ENCODE measurements at regions not wholly inside any gene's neighbourhood (a gene's known extent, or its start where the extent isn't known, plus 50 kb on each side); places are given as distances from the start of the nearest gene placed in this dataset.

DNA sequence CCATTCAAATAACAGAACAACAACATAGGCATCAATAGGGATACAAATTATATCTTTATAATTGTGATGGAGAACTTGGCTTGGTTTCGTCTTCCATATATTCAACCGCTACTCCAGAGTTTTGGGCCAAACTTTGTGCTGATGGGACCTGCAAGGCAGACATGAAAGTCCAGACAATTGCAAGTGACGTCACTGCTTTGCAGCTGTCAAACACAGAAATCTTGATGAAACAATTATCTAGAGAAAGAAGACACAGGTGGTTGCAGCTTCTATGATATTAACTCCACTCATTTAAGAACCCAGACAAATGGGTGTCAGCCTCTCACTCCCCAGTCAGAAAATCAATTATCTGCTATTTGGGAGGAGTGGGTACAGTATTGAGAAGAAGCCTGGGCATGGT is 390.6 kb downstream of the NUF2 start:
- H3K4me3 ChIP-seq (ENCODE audit: low read depth, low read length), result no peak overlapping the region
- DNase-seq (ENCODE audit: low read depth), result no peak
- TF ChIP-seq, protein P1, sequence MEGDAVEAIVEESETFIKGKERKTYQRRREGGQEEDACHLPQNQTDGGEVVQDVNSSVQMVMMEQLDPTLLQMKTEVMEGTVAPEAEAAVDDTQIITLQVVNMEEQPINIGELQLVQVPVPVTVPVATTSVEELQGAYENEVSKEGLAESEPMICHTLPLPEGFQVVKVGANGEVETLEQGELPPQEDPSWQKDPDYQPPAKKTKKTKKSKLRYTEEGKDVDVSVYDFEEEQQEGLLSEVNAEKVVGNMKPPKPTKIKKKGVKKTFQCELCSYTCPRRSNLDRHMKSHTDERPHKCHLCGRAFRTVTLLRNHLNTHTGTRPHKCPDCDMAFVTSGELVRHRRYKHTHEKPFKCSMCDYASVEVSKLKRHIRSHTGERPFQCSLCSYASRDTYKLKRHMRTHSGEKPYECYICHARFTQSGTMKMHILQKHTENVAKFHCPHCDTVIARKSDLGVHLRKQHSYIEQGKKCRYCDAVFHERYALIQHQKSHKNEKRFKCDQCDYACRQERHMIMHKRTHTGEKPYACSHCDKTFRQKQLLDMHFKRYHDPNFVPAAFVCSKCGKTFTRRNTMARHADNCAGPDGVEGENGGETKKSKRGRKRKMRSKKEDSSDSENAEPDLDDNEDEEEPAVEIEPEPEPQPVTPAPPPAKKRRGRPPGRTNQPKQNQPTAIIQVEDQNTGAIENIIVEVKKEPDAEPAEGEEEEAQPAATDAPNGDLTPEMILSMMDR (IDR thresholded peaks at IDR 0.05; ENCODE audit: control insufficient read depth, extremely low read depth, insufficient read depth), result no peak

DNA sequence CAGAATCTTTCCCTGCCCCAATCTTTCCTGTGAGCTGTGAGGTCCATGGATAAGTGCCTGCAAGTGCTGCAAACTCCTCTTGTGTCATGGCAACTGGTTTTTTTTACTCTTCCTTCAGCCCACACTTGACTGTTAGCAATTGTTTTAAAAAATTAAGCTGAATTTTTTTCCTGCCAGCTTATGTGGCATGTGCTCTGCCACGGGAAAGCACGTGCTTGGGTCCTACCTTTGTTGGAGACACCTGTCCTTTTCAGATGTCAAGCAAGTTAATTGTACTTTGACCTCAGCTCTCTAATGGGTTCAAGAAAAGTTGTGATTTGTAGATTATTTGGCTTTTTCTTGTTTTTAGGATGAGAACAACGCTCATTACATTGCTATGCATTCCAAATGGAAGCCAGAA is 398.5 kb downstream of the NUF2 start:
- no peak overlapping the region for H3K4me3 ChIP-seq (ENCODE audit: low read depth, low read length)
- no peak for DNase-seq (ENCODE audit: low read depth)
- TF ChIP-seq, protein P1 (IDR thresholded peaks at IDR 0.05; ENCODE audit: control insufficient read depth, extremely low read depth, insufficient read depth), result no peak

- TF ChIP-seq, protein P1 (IDR thresholded peaks at IDR 0.05; ENCODE audit: control insufficient read depth, extremely low read depth, insufficient read depth), result no peak
- H3K4me3 ChIP-seq (ENCODE audit: low read depth, low read length), result no peak overlapping the region
- no peak for DNase-seq (ENCODE audit: low read depth)
These were observed 403.8 kb downstream of the NUF2 start for GRCh38 chr1:163725551-163725950.

DNA sequence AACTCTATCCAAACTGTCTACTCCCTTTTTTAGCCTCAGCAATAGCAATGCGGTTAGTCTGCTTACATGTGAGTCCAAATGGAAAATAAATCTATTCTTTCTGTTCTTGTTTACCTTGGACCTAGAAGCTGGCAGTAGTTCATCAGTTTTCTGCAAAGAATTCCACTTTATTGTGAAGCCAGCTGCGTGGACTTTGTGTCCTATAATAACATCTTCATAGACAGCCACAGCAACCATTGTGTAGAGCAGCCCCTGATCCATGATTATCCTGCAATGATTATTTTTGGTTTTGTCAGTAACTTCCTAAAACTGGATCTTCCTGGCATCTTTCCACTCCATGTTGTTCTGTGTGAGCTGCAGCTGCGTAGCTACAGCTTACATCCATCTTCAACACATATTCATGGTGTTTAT is 408.7 kb downstream of the NUF2 start:
- H3K4me3 ChIP-seq (ENCODE audit: low read depth, low read length), result no peak overlapping the region
- DNase-seq (ENCODE audit: low read depth), result no peak
- TF ChIP-seq, protein P1 (IDR thresholded peaks at IDR 0.05; ENCODE audit: control insufficient read depth, extremely low read depth, insufficient read depth), result no peak

- no peak overlapping the region for H3K4me3 ChIP-seq (ENCODE audit: low read depth, low read length)
- TF ChIP-seq, protein P1 (IDR thresholded peaks at IDR 0.05; ENCODE audit: control insufficient read depth, extremely low read depth, insufficient read depth), result no peak
- no peak for DNase-seq (ENCODE audit: low read depth)
These were observed 415.5 kb downstream of the NUF2 start for GRCh38 chr1:163737261-163737660.

- TF ChIP-seq, protein P1 (IDR thresholded peaks at IDR 0.05; ENCODE audit: control insufficient read depth, extremely low read depth, insufficient read depth), result no peak
- DNase-seq (ENCODE audit: low read depth), result no peak
- no peak overlapping the region for H3K4me3 ChIP-seq (ENCODE audit: low read depth, low read length)
These were observed 422.6 kb downstream of the NUF2 start for GRCh38 chr1:163744301-163744887.

- TF ChIP-seq, protein P1 (IDR thresholded peaks at IDR 0.05; ENCODE audit: control insufficient read depth, extremely low read depth, insufficient read depth), result no peak
- DNase-seq (ENCODE audit: low read depth), result no peak
- H3K4me3 ChIP-seq (ENCODE audit: low read depth, low read length), result no peak overlapping the region
These were observed 423.4 kb downstream of the NUF2 start for GRCh38 chr1:163745204-163745603.
